Stomach (tissue), 8 donors: ENCODE measurements at regions not wholly inside any gene's neighbourhood (a gene's known extent, or its start where the extent isn't known, plus 50 kb on each side); places are given as distances from the start of the nearest gene placed in this dataset.

Experiments used
- DNase-seq, 2 donors: peaks; one replicate each; pipeline versions ENCODE4 v3.0.0 to v3.0.0-alpha.2; 2013 to 2019
- H3K27ac ChIP-seq, 5 donors: fragments of 200-600 bp in 4 of 5; sonication (generic) in 4 of 5; one replicate each; pipeline ENCODE4 v1.5.1; 2013 to 2019; ENCODE audit warnings: mild to moderate bottlenecking in 1 of 5, moderate library complexity in 1 of 5
- H3K27me3 ChIP-seq, 3 donors: fragments of 200-600 bp; sonication (generic); one replicate each; pipeline ENCODE4 v1.5.1; 2017 to 2019; ENCODE audit warnings: mixed run types in 1 of 3
- H3K36me3 ChIP-seq, 4 donors: fragments of 200-600 bp; sonication (generic); 1 replicate in 3 of 4; 2 replicates in 1 of 4; pipeline ENCODE4 v1.5.1; 2016 to 2019
- H3K4me1 ChIP-seq, 4 donors: fragments of 200-600 bp; sonication (generic); one replicate each; pipeline ENCODE4 v1.5.1; 2016 to 2019
- H3K4me3 ChIP-seq, 4 donors: fragments of 200-600 bp; sonication (generic) in 3 of 4; one replicate each; pipeline ENCODE4 v1.5.1; 2016 to 2019; ENCODE audit warnings: mild to moderate bottlenecking in 1 of 4
- H3K9me3 ChIP-seq, 4 donors: fragments of 200-600 bp; sonication (generic); one replicate each; pipeline ENCODE4 v1.5.1; 2016 to 2019
- CTCF ChIP-seq, 7 experiments: fragments of 450-650 bp in 4 of 7; fragments of 200-600 bp in 3 of 7; sonication (generic) in 3 of 7; IDR thresholded peaks; one replicate each; pipeline ENCODE4 v1.5.1; 2016 to 2019; ENCODE audit warnings: antibody characterized with exemption in 7 of 7, control low read depth in 2 of 7, mild to moderate bottlenecking in 1 of 7
- EP300 ChIP-seq: sonication (generic); formaldehyde crosslinking; IDR thresholded peaks from one replicate; pipeline ENCODE4 v1.6.1; 2017; ENCODE audit warnings: antibody characterized with exemption
- POLR2A ChIP-seq, 4 donors: fragments of 450-650 bp; IDR thresholded peaks; one replicate each; pipeline ENCODE4 v1.6.1; 2016; ENCODE audit warnings: antibody characterized with exemption in 4 of 4, control low read depth in 2 of 4, mild to moderate bottlenecking in 1 of 4, moderate library complexity in 1 of 4
- POLR2AphosphoS5 ChIP-seq, 3 donors: sonication (generic); formaldehyde crosslinking; IDR thresholded peaks; one replicate each; pipeline ENCODE4 v1.6.1; 2016; ENCODE audit warnings: antibody characterized with exemption in 3 of 3
- WGBS, 5 donors: extraction: QIAGEN DNeasy Blood & Tissue Kit in 3 of 5; methylation state at CpG; one replicate each; pipeline versions ENCODE4 v1.1.5 to v1.1.7; 2013 to 2018; 5-methylcytosine and 5-hydroxymethylcytosine counted together
- intact Hi-C: fragments of 100-400 bp; cut with DNase I; formaldehyde crosslinking; loops from one replicate; pipeline ENCODE4 v1.15.1; 2023; ENCODE audit warnings: low total_unique reads
- donor health status: healthy with polysubstance abuse.
- donor health status: Bipolar disorder and iron deficiency.
- donor health status: healthy.

- no peak overlapping the region for H3K27ac ChIP-seq
- 39 to 50% (median 43%) methylated on average over 5 of the region's 5 CpGs for WGBS, 5 donors
- H3K9me3 ChIP-seq: peaks cover 4 to 37% (median 28%) of the 10 kb centered on the region in 4 donors
- TF ChIP-seq EP300: no peak
- TF ChIP-seq POLR2AphosphoS5 (IDR thresholded peaks at IDR 0.05): no peak
- no peak for TF ChIP-seq CTCF (IDR thresholded peaks at IDR 0.05)
- no peak for TF ChIP-seq POLR2A (IDR thresholded peaks at IDR 0.05)
- peaks cover 0 to 5% (median 0%) of the 10 kb centered on the region in 4 donors for H3K4me1 ChIP-seq
- H3K36me3 ChIP-seq: no peaks in the 10 kb centered on the region
- no peak overlapping the region for H3K4me3 ChIP-seq
- no peak for DNase-seq
- H3K27me3 ChIP-seq: peaks cover 23 to 96% (median 54%) of the 10 kb centered on the region in 3 donors
- intact Hi-C loops: no loop called here
Measured at GRCh38 chr6:27678469-27678868, 205.6 kb upstream of the ZNF184 start.

- Histone ChIP-seq H3K27ac (no peak overlapping the region), H3K4me1 (peaks cover 0 to 17% (median 8%) of the 10 kb centered on the region in 4 donors), H3K36me3 (no peaks in the 10 kb centered on the region), H3K4me3 (no peak overlapping the region), H3K9me3 (peaks cover 0 to 31% (median 18%) of the 10 kb centered on the region in 4 donors), H3K27me3 (peaks cover 21 to 97% (median 69%) of the 10 kb centered on the region in 3 donors)
- TF ChIP-seq POLR2A (IDR thresholded peaks at IDR 0.05) (no peak), EP300 (no peak), CTCF (IDR thresholded peaks at IDR 0.05) (no peak), POLR2AphosphoS5 (IDR thresholded peaks at IDR 0.05) (no peak)
- DNase-seq: no peak
- intact Hi-C loops: no loop called here
- 71 to 77% (median 75%) methylated on average over 9 of the region's 9 CpGs for WGBS, 5 donors
Measured at GRCh38 chr6:27674882-27675281, 202.0 kb upstream of the ZNF184 start.

GRCh38 chr6:27672113-27672799 lies 199.4 kb upstream of the ZNF184 start:
- peak in 1 of 2 donors; percentile 59 for DNase-seq
- TF ChIP-seq EP300 (no peak), CTCF (IDR thresholded peaks at IDR 0.05) (no peak), POLR2AphosphoS5 (IDR thresholded peaks at IDR 0.05) (no peak), POLR2A (IDR thresholded peaks at IDR 0.05) (no peak)
- 3 to 6% (median 4%) methylated on average over 28 of the region's 28 CpGs for WGBS, 5 donors
- peak overlapping the region in 1 of 4 donors; percentile 13 for H3K4me3 ChIP-seq
- peaks cover 0 to 33% (median 16%) of the 10 kb centered on the region in 4 donors for H3K4me1 ChIP-seq
- intact Hi-C loops: no loop called here
- H3K9me3 ChIP-seq: peaks cover 0 to 26% (median 7%) of the 10 kb centered on the region in 4 donors
- no peaks in the 10 kb centered on the region for H3K36me3 ChIP-seq
- H3K27ac ChIP-seq: no peak overlapping the region
- H3K27me3 ChIP-seq: peaks cover 11 to 98% (median 76%) of the 10 kb centered on the region in 3 donors

- Histone ChIP-seq H3K27ac (no peak overlapping the region), H3K4me1 (peaks cover 0 to 33% (median 16%) of the 10 kb centered on the region in 4 donors), H3K36me3 (no peaks in the 10 kb centered on the region), H3K4me3 (no peak overlapping the region), H3K9me3 (peaks cover 0 to 26% (median 5%) of the 10 kb centered on the region in 4 donors), H3K27me3 (peaks cover 11 to 100% (median 80%) of the 10 kb centered on the region in 3 donors)
- intact Hi-C loops: no loop called here
- DNase-seq: peak in 1 of 2 donors; percentile 23
- WGBS, 5 donors: 11 to 25% (median 14%) methylated on average over 18 of the region's 18 CpGs
- TF ChIP-seq POLR2AphosphoS5 (IDR thresholded peaks at IDR 0.05) (no peak), POLR2A (IDR thresholded peaks at IDR 0.05) (no peak), EP300 (no peak), CTCF (IDR thresholded peaks at IDR 0.05) (no peak)
Measured at GRCh38 chr6:27669624-27670301, 196.9 kb upstream of the ZNF184 start.
